GM23338 (cell line): ENCODE measurements at regions not wholly inside any gene's neighbourhood (a gene's known extent, or its start where the extent isn't known, plus 50 kb on each side); places are given as distances from the start of the nearest gene placed in this dataset.

ENCODE experiments used
- ATAC-seq: fragments of 200-7000 bp; cut with Tn5 transposase; 3 replicates; pipeline ENCODE4 v1.9.1; 2020
- DNase-seq: peaks from one replicate; pipeline ENCODE4 v3.0.0-alpha.2; 2015; ENCODE audit warnings: low spot score
- H2AFZ ChIP-seq: fragments of 200-600 bp; sonication (generic); 2 replicates; pipeline ENCODE4 v1.8.0; 2016; ENCODE audit warnings: antibody characterized with exemption, mild to moderate bottlenecking, moderate library complexity
- H3F3A ChIP-seq: fragments of 200-600 bp; sonication (generic); replicated peaks from 2 replicates; pipeline ENCODE4 v1.8.0; 2017; ENCODE audit warnings: antibody characterized with exemption, mixed run types, low read depth
- H3K27ac ChIP-seq: fragments of 200-600 bp; sonication (generic); 2 replicates; pipeline ENCODE4 v1.6.1; 2016; ENCODE audit warnings: low read depth
- H3K27me3 ChIP-seq: fragments of 200-600 bp; sonication (generic); 2 replicates; pipeline ENCODE4 v1.8.0; 2016; ENCODE audit warnings: mild to moderate bottlenecking, mixed run types, moderate library complexity; ENCODE audit not compliant: insufficient read depth
- H3K36me3 ChIP-seq: fragments of 200-600 bp; sonication (generic); 2 replicates; pipeline ENCODE4 v1.8.0; 2016; ENCODE audit warnings: mild to moderate bottlenecking; ENCODE audit not compliant: insufficient read depth
- H3K4me1 ChIP-seq: fragments of 200-600 bp; sonication (generic); 2 replicates; pipeline ENCODE4 v1.8.0; 2016; ENCODE audit warnings: mild to moderate bottlenecking, moderate library complexity; ENCODE audit not compliant: insufficient read depth
- H3K4me2 ChIP-seq: fragments of 200-600 bp; sonication (generic); 2 replicates; pipeline ENCODE4 v1.7.1; 2017; ENCODE audit warnings: mixed run types
- H3K4me3 ChIP-seq: fragments of 200-600 bp; sonication (generic); 2 replicates; pipeline ENCODE4 v1.6.1; 2016; ENCODE audit warnings: mixed run types
- H3K79me2 ChIP-seq: fragments of 200-600 bp; sonication (generic); replicated peaks from 2 replicates; pipeline ENCODE4 v1.8.0; 2017; ENCODE audit warnings: mild to moderate bottlenecking; ENCODE audit not compliant: insufficient read depth
- H3K9me2 ChIP-seq: fragments of 200-600 bp; sonication (generic); 2 replicates; pipeline ENCODE4 v1.8.0; 2017; ENCODE audit not compliant: insufficient read depth
- H4K20me1 ChIP-seq: fragments of 200-600 bp; sonication (generic); replicated peaks from 2 replicates; pipeline ENCODE4 v1.8.0; 2017; ENCODE audit warnings: mild to moderate bottlenecking; ENCODE audit not compliant: insufficient read depth
- H3K27ac Mint-ChIP-seq: 2 replicates; pipeline ENCODE4 v1.8.0; 2020; ENCODE audit warnings: inconsistent platforms, mild to moderate bottlenecking, moderate library complexity, mixed read lengths
- H3K27me3 Mint-ChIP-seq: 3 replicates; pipeline ENCODE4 v1.8.0; 2022; ENCODE audit warnings: low read depth, mild to moderate bottlenecking, moderate library complexity, mixed read lengths, inconsistent platforms; ENCODE audit not compliant: insufficient read depth, poor library complexity
- H3K36me3 Mint-ChIP-seq: 3 replicates; pipeline ENCODE4 v1.8.0; 2021; ENCODE audit warnings: low read depth, mild to moderate bottlenecking, inconsistent platforms, moderate library complexity, mixed read lengths
- H3K4me1 Mint-ChIP-seq: 3 replicates; pipeline ENCODE4 v1.8.0; 2020; ENCODE audit warnings: mild to moderate bottlenecking, inconsistent platforms, mixed read lengths
- H3K4me3 Mint-ChIP-seq: 3 replicates; pipeline ENCODE4 v1.8.0; 2021; ENCODE audit warnings: moderate library complexity, mild to moderate bottlenecking, inconsistent platforms, mixed read lengths
- H3K9me3 Mint-ChIP-seq: 3 replicates; pipeline ENCODE4 v1.8.0; 2020; ENCODE audit warnings: moderate library complexity, mild to moderate bottlenecking, inconsistent platforms, mixed read lengths
- CREB1 ChIP-seq: fragments of 250-450 bp; sonication (Bioruptor Pico); IDR thresholded peaks from 2 replicates; pipeline ENCODE4 v1.5.0; 2020; ENCODE audit warnings: low read depth, mild to moderate bottlenecking, moderate library complexity
- CTCF ChIP-seq, 2 experiments: fragments of 200-600 bp in 1 of 2; sonication (generic) in 1 of 2; conservative IDR thresholded peaks; 2 replicates each; pipeline versions ENCODE4 v1.5.1 to v1.6.1; 2016 to 2017; ENCODE audit warnings: antibody characterized with exemption in 2 of 2, low read depth in 2 of 2, mild to moderate bottlenecking in 2 of 2, moderate library complexity in 1 of 2
- ETS1 ChIP-seq: IDR thresholded peaks from 2 replicates; pipeline ENCODE4 v1.6.1; 2016; ENCODE audit warnings: antibody characterized with exemption
- EZH2 ChIP-seq: fragments of 200-600 bp; sonication (generic); IDR thresholded peaks from one replicate; pipeline ENCODE4 v1.8.0; 2017; ENCODE audit warnings: antibody characterized with exemption, mild to moderate bottlenecking, low read depth; ENCODE audit not compliant: unreplicated experiment
- EZH2phosphoT487 ChIP-seq: fragments of 200-600 bp; sonication (generic); IDR thresholded peaks from one replicate; pipeline ENCODE4 v1.8.1; 2018; ENCODE audit warnings: antibody characterized with exemption; ENCODE audit not compliant: unreplicated experiment
- JUNB ChIP-seq: IDR thresholded peaks from one replicate; pipeline ENCODE4 v1.6.1; 2016; ENCODE audit warnings: antibody characterized with exemption; ENCODE audit not compliant: unreplicated experiment
- NANOG ChIP-seq: IDR thresholded peaks from 2 replicates; pipeline ENCODE4 v1.6.1; 2016; ENCODE audit warnings: antibody characterized with exemption, borderline replicate concordance
- POLR2AphosphoS5 ChIP-seq: IDR thresholded peaks from 2 replicates; pipeline ENCODE4 v1.6.1; 2016; ENCODE audit warnings: antibody characterized with exemption, low read depth
- REST ChIP-seq: IDR thresholded peaks from one replicate; pipeline ENCODE4 v1.6.1; 2018; ENCODE audit warnings: antibody characterized with exemption; ENCODE audit not compliant: unreplicated experiment
- STAT1 ChIP-seq: IDR thresholded peaks from one replicate; pipeline ENCODE4 v1.6.1; 2016; ENCODE audit warnings: antibody characterized with exemption; ENCODE audit not compliant: unreplicated experiment
- ZNF114 ChIP-seq: fragments of 250-450 bp; sonication (Bioruptor Pico); IDR thresholded peaks from 2 replicates; pipeline ENCODE4 v1.5.0; 2020; ENCODE audit warnings: mild to moderate bottlenecking, moderate library complexity
- ZNF331 ChIP-seq: fragments of 250-450 bp; sonication (Bioruptor Pico); IDR thresholded peaks from 2 replicates; pipeline ENCODE4 v1.5.0; 2020; ENCODE audit warnings: low read depth, mild to moderate bottlenecking, moderate library complexity
- ZNF462 ChIP-seq: fragments of 250-450 bp; sonication (Bioruptor Pico); IDR thresholded peaks from 2 replicates; pipeline ENCODE4 v1.5.0; 2020; ENCODE audit warnings: mild to moderate bottlenecking, moderate library complexity

- no peak overlapping the region for H3K27ac ChIP-seq
- Mint-ChIP-seq H3K4me3 (no peak overlapping the region), H3K9me3 (peaks cover 12% of the 10 kb centered on the region), H3K27me3 (no peaks in the 10 kb centered on the region), H3K4me1 (no peaks in the 10 kb centered on the region), H3K36me3 (peaks cover 6% of the 10 kb centered on the region; the same call in 1 of the 3 replicates), H3K27ac (no peak overlapping the region)
- no peak overlapping the region for H3K4me3 ChIP-seq
- H3K27me3 ChIP-seq, result no peaks in the 10 kb centered on the region
- H3K4me1 ChIP-seq, result no peaks in the 10 kb centered on the region
- no peak for DNase-seq
- no peak overlapping the region for H3K4me2 ChIP-seq
- H3K36me3 ChIP-seq, result no peaks in the 10 kb centered on the region
- H3F3A ChIP-seq, result no peaks in the 10 kb centered on the region
- TF ChIP-seq NANOG, result no peak
- no peak for TF ChIP-seq EZH2
- TF ChIP-seq ZNF331, result no peak
- TF ChIP-seq REST, result no peak
- TF ChIP-seq JUNB, result no peak
- no peak for TF ChIP-seq CTCF (conservative IDR thresholded peaks at IDR 0.05; ENCODE audit: low read depth in 2 of 2)
- no peak for TF ChIP-seq POLR2AphosphoS5
- no peak for TF ChIP-seq CREB1 (CRISPR knock-in tag)
- TF ChIP-seq ZNF462, result no peak
- TF ChIP-seq EZH2phosphoT487, result no peak
- no peak for TF ChIP-seq ZNF114 (CRISPR knock-in tag)
- no peak for TF ChIP-seq ETS1
- TF ChIP-seq STAT1, result no peak
- 0 out of 2 replicates have a peak overlapping the region, but pooled peaks have one; percentile 2 for H2AFZ ChIP-seq
- H4K20me1 ChIP-seq, result no peaks in the 10 kb centered on the region
- H3K9me2 ChIP-seq, result peaks cover 2% of the 10 kb centered on the region; the same call in 1 of the 2 replicates
- H3K79me2 ChIP-seq, result no peaks in the 10 kb centered on the region
- no peak for ATAC-seq
Observed at GRCh38 chr1:194039578-194039977, 853.2 kb upstream of the B3GALT2 start.
